Skeletal muscle cell (primary cell): ENCODE measurements at regions not wholly inside any gene's neighbourhood (a gene's known extent, or its start where the extent isn't known, plus 50 kb on each side); places are given as distances from the start of the nearest gene placed in this dataset.

Source experiments
- DNase-seq: peaks from one replicate; pipeline ENCODE4 v3.0.0-alpha.2; 2010; ENCODE audit warnings: low read depth
- H3K4me3 ChIP-seq: 2 replicates; pipeline ENCODE4 v1.5.1; 2011; ENCODE audit warnings: low read depth, mild to moderate bottlenecking, control low read depth, low read length, moderate library complexity

- DNase-seq, result no peak
- H3K4me3 ChIP-seq, result no peak overlapping the region
Measured at GRCh38 chr20:39248171-39248861, 286.2 kb downstream of the DHX35 start.

DNA sequence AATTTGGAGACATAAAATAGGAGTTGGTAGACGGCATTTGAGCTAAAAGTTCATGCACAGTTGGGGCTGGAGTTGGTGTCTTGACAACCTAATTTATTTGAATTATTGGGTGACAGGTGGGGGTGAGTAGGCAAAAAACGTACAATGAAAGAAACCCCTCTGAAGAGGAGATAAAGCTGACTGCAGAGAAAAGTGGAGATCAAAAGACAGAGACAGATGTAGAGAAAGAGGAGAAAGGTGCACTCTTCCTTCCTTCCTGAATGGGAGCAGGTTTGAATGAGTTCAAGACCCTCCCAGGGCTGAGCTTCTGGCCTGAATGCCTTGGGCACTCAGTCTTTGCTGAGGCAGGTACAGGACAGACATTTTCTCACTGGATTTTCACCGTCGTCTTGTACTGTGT is 284.3 kb downstream of the DHX35 start:
- H3K4me3 ChIP-seq, result no peak overlapping the region
- DNase-seq, result no peak

GRCh38 chr20:39245685-39246311 is 283.7 kb downstream of the DHX35 start:
- no peak for DNase-seq
- no peak overlapping the region for H3K4me3 ChIP-seq

GRCh38 chr20:39243962-39244361 is 281.8 kb downstream of the DHX35 start:
- H3K4me3 ChIP-seq, result no peak overlapping the region
- no peak for DNase-seq

DNA sequence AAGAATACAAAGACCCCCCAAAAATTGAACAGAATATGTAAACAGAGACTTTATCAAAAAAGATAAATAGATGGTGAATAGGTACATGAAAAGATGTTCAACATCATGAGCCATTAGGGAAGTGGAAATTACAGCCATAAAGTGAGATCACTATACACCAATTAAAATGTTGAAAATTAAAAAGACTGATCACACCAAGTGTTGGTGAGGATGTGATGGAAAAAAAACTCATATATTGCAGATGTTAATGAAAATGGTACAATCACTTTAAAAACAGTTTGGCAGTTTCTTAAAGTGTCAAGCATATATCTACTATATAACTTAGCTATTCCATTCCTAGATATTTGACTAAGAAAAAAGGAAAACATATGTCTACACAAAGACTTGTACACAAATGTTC is 280.5 kb downstream of the DHX35 start:
- no peak for DNase-seq
- no peak overlapping the region for H3K4me3 ChIP-seq

DNA sequence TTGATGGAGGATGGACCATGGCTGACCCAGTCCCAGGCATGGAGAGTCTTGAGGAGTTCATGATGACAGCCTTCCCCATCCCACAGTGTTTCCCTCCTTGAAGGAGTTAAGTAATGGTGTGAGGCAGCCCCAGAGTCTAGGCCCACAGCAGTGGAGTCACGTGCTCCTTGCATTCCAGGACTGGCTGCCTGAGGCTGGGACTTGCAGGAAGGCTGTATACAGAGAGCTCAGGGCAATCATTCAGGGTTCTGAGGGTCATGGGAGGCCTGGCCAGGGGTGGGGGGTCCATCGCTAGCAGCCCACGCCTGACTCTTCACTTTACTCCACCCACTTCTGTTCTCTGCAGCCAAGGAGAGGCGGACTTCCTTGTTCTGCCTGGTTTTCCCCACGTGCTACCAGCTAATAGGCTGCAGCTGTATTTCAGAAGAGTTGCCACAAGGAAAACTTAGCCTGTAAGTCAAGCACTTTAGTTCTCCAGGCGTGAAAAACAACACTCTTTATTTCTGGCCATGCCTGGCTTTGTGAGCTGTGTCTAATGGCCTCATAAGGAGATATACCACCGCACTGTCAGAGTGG is 272.5 kb downstream of the DHX35 start:
- H3K4me3 ChIP-seq, result no peak overlapping the region
- no peak for DNase-seq

GRCh38 chr20:39233755-39234154 is 271.6 kb downstream of the DHX35 start:
- DNase-seq, result no peak

GRCh38 chr20:39227416-39227815 is 265.3 kb downstream of the DHX35 start:
- no peak for DNase-seq
- H3K4me3 ChIP-seq, result no peak overlapping the region

More at GRCh38 chr20:39233755-39234154, 271.6 kb downstream of the DHX35 start:
- no peak overlapping the region for H3K4me3 ChIP-seq

DNA sequence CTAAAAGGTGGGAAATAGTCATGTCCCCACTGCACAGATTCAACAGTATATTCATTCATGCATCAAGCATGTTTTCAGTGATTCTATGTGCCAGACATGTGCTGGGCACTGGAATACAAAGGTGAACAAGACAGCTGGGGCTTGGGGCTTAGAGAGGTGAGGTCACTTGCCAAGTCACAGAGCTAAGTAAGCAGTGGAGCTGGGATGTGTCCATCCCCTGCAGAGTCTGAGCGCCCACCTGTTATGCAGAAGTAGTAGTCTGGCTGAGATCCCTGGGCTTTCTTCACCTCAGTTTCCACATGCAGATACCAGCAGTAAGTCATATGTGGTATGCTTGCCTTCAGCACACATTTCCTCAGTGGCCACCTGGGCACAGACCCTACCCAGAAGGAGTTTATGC is 263.8 kb downstream of the DHX35 start:
- H3K4me3 ChIP-seq, result no peak overlapping the region
- no peak for DNase-seq

- DNase-seq, result no peak
- H3K4me3 ChIP-seq, result no peak overlapping the region
Measured at GRCh38 chr20:39225536-39225935, 263.4 kb downstream of the DHX35 start.

GRCh38 chr20:39222101-39222500 is 260.0 kb downstream of the DHX35 start:
- no peak overlapping the region for H3K4me3 ChIP-seq
- DNase-seq, result no peak

DNA sequence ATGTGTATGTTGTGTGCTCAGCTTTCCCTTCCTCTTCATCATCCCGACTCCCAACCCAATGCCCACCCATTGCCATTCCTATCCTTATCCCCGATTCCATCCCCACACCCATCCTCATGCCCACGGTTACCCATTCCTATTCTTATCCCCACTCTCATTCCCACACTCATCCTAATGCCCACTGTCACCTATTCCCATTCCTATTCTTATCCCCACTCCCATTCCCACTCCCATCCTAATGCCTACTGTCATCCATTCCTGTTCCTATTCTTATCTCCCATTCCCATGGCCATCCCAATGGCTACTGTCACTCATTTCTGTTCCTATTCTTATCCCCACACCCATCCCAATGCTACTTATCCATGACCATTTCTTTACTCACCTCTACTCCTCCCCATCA is 254.1 kb downstream of the DHX35 start:
- H3K4me3 ChIP-seq, result no peak overlapping the region
- DNase-seq, result no peak

DNA sequence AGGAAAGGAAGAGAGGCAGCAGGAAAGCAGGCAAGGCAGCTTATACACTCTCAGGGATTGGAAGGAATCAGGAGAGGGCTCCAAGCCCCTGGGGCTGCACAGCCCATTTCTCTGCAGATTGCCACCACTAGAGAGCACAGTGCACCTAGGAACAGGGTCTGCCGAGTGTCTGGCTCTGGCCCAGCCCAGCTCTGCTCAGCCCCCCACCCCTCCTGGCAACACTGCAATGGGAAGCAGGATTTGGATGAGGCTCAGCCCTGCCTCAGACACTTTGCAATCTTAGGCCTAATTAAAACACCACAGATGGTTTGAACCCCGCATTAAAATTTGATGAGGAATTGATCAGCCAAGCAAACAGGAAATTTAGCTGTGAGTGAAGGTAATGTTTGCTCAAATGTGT is 252.7 kb downstream of the DHX35 start:
- no peak for DNase-seq
- no peak overlapping the region for H3K4me3 ChIP-seq

DNA sequence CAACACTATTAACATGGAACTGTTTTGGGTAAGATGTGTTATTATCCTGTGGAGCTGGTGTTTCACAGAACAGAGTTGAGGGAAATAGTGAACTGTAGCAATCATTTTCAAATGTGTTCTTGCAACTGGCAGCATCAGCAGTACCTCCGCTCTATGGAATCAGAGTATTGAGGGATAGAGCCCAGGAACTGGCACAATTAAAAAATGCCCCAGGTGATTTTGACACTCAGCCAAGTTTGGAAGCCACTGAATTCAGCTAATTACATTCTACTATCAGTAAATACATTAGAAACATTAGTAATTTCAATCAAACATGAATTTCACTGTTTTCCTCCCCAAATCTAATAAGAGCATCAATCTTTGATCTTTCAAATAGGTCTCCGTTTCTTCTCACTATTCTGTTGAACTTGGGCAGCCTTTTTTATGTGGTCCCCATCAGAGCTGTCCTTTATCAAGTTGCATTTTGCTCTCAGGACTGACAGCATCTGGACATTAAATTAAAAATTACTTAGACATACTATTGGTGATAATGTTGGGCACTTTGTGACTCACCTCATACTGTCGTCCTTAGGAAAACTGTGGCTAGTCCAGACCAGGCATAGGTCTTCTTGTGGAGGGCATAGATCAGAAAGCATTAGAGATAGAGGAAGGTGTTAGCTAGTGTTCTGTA is 251.5 kb downstream of the DHX35 start:
- no peak overlapping the region for H3K4me3 ChIP-seq
- no peak for DNase-seq

- DNase-seq, result no peak
- H3K4me3 ChIP-seq, result no peak overlapping the region
Measured at GRCh38 chr20:39211060-39211748, 249.1 kb downstream of the DHX35 start.

GRCh38 chr20:39210341-39211036 is 248.3 kb downstream of the DHX35 start:
- no peak for DNase-seq
- no peak overlapping the region for H3K4me3 ChIP-seq

- no peak overlapping the region for H3K4me3 ChIP-seq
- no peak for DNase-seq
Measured at GRCh38 chr20:39206899-39207564, 244.9 kb downstream of the DHX35 start.

DNA sequence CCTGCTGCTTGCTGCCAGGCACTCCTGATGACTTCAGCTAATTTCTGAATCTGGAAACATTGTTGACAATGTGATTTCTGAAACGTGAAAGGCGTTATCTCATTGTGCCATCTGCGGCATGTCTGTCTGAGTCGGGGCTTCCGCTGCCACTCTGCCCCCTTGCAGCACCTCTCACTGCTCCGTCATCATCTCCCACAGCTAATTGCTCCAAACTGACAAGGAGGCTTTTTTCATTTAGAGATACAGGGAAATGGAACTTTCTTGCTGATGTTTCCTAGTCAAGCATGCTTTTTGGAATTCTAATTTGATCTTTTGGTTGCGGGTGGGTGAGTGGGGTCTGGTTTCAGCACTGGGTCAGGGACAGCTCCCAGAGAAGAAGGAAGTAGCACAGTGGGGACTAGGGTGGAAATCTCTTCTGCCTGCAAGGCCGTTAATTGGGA is 233.5 kb downstream of the DHX35 start:
- H3K4me3 ChIP-seq, result no peak overlapping the region
- no peak for DNase-seq
